HCT116 (cell line): ENCODE measurements at regions not wholly inside any gene's neighbourhood (a gene's known extent, or its start where the extent isn't known, plus 50 kb on each side); places are given as distances from the start of the nearest gene placed in this dataset.

Source experiments
- ATAC-seq: fragments of 200-7000 bp; cut with Tn5 transposase; 2 replicates; pipeline ENCODE4 v1.9.1; 2020; ENCODE audit warnings: mild to moderate bottlenecking, moderate library complexity
- BruUV-seq: library from RNA; stranded (reverse); fragments of 400-500 nt; replicated peaks from 2 replicates; lab custom pipeline; 2021; lab: Mats Ljungman, UMichigan
- CTCF ChIA-PET: fragments of 300-600 bp; sonication (Branson Sonifier 250); formaldehyde crosslinking; loops from one replicate; lab custom pipeline; 2021; ENCODE audit warnings: antibody characterized with exemption; lab: Charles Lee
- POLR2A ChIA-PET: fragments of 300-600, 350-600 bp; sonication (Branson Sonifier 250); formaldehyde crosslinking; loops from one replicate; lab custom pipeline; 2021; ENCODE audit warnings: antibody characterized with exemption; lab: Charles Lee
- RAD21 ChIA-PET, 2 experiments: fragments of 300-600 bp; sonication (Branson Sonifier 250); formaldehyde crosslinking; loops; one replicate each; lab custom pipeline; 2023; ENCODE audit warnings: low total read pairs in 2 of 2; ENCODE audit not compliant: uncharacterized antibody in 2 of 2, unreplicated experiment in 2 of 2, low non-redundant PET in 1 of 2; lab: Charles Lee
- DNase-seq: peaks from one replicate; pipeline ENCODE4 v3.0.0-alpha.2; 2010; ENCODE audit warnings: low read depth, low spot score
- H2AFZ ChIP-seq: fragments of 200-600 bp; shearing (Covaris generic), sonication (generic); 2 replicates; pipeline ENCODE4 v1.6.1; 2017; ENCODE audit warnings: low read depth, mixed run types, mixed read lengths, antibody characterized with exemption, low read length; ENCODE audit not compliant: poor library complexity, severe bottlenecking
- H3K27ac ChIP-seq: 2 replicates; pipeline ENCODE4 v1.5.1; 2012; ENCODE audit warnings: low read depth, low read length
- H3K27me3 ChIP-seq: fragments of 200-600 bp; sonication (generic); 2 replicates; pipeline ENCODE4 v1.6.1; 2016; ENCODE audit warnings: mixed run types, low read length, mixed read lengths; ENCODE audit not compliant: insufficient read depth
- H3K36me3 ChIP-seq, 2 experiments: fragments of 200-500 bp in 1 of 2; fragments of 200-600 bp in 1 of 2; sonication (Bioruptor generic) in 1 of 2; sonication (generic) in 1 of 2; 2 replicates each; pipeline versions ENCODE4 v1.5.1 to v1.6.1; 2014 to 2016; ENCODE audit warnings: low read length in 2 of 2, inconsistent platforms in 1 of 2, mixed read lengths in 1 of 2, mixed run types in 1 of 2; ENCODE audit not compliant: insufficient read depth in 2 of 2, control insufficient read depth in 1 of 2
- H3K4me1 ChIP-seq, 2 experiments: fragments of 200-600 bp in 1 of 2; sonication (generic) in 1 of 2; 2 replicates each; pipeline versions ENCODE4 v1.5.1 to v1.6.1; 2012 to 2017; ENCODE audit warnings: low read length in 2 of 2, inconsistent platforms in 1 of 2, mild to moderate bottlenecking in 1 of 2, mixed read lengths in 1 of 2, mixed run types in 1 of 2, moderate library complexity in 1 of 2; ENCODE audit not compliant: insufficient read depth in 2 of 2, control insufficient read depth in 1 of 2
- H3K4me2 ChIP-seq: fragments of 200-600 bp; sonication (generic); 2 replicates; pipeline ENCODE4 v1.6.1; 2017; ENCODE audit warnings: mixed run types, low read length, mixed read lengths
- H3K4me3 ChIP-seq, 2 experiments: fragments of 200-600 bp in 1 of 2; sonication (generic) in 1 of 2; replicated peaks in 1 of 2; 2 replicates each; pipeline ENCODE4 v1.5.1; 2011 to 2016; ENCODE audit warnings: low read length in 2 of 2, control low read depth in 1 of 2, low read depth in 1 of 2, mild to moderate bottlenecking in 1 of 2, mixed read lengths in 1 of 2, mixed run types in 1 of 2
- H3K79me2 ChIP-seq: fragments of 200-600 bp; sonication (generic); 2 replicates; pipeline ENCODE4 v1.6.1; 2017; ENCODE audit warnings: mild to moderate bottlenecking, mixed run types, low read length, moderate library complexity, mixed read lengths; ENCODE audit not compliant: insufficient read depth
- H3K9ac ChIP-seq: fragments of 200-600 bp; sonication (generic); 2 replicates; pipeline ENCODE4 v1.6.1; 2016; ENCODE audit warnings: low read length, mixed read lengths
- H3K9me2 ChIP-seq: fragments of 200-600 bp; sonication (generic), shearing (Covaris generic); 2 replicates; pipeline ENCODE4 v1.6.1; 2017; ENCODE audit warnings: mixed run types, mild to moderate bottlenecking, moderate library complexity; ENCODE audit not compliant: insufficient read depth
- H3K9me3 ChIP-seq, 2 experiments: fragments of 200-500 bp in 1 of 2; fragments of 200-600 bp in 1 of 2; sonication (Bioruptor generic) in 1 of 2; sonication (generic) in 1 of 2; 2 replicates each; pipeline ENCODE4 v1.6.1; 2014 to 2017; ENCODE audit warnings: low read length in 2 of 2, mixed read lengths in 2 of 2, inconsistent platforms in 1 of 2, low read depth in 1 of 2, mild to moderate bottlenecking in 1 of 2, mixed run types in 1 of 2, moderate library complexity in 1 of 2; ENCODE audit not compliant: control insufficient read depth in 1 of 2, insufficient read depth in 1 of 2
- H4K20me1 ChIP-seq: fragments of 200-600 bp; sonication (generic), shearing (Covaris generic); 2 replicates; pipeline ENCODE4 v1.6.1; 2017; ENCODE audit warnings: mixed run types, mild to moderate bottlenecking, moderate library complexity; ENCODE audit not compliant: insufficient read depth
- CBX3 ChIP-seq: IDR thresholded peaks from 2 replicates; pipeline ENCODE4 v1.6.1; 2012; ENCODE audit warnings: low read depth
- CEBPB ChIP-seq: IDR thresholded peaks from 2 replicates; pipeline ENCODE4 v1.6.1; 2012; ENCODE audit warnings: low read depth
- CTCF ChIP-seq, 3 experiments: fragments of 200-600 bp in 1 of 3; sonication (generic) in 1 of 3; IDR thresholded peaks in 2 of 3; conservative IDR thresholded peaks in 1 of 3; 2 replicates each; pipeline ENCODE4 v1.5.1; 2012 to 2017; ENCODE audit warnings: low read depth in 2 of 3, low read length in 2 of 3, antibody characterized with exemption in 1 of 3, borderline replicate concordance in 1 of 3, control low read depth in 1 of 3, mild to moderate bottlenecking in 1 of 3, mixed read lengths in 1 of 3, mixed run types in 1 of 3, moderate library complexity in 1 of 3; ENCODE audit not compliant: insufficient read depth in 1 of 3
- EGR1 ChIP-seq: IDR thresholded peaks from 2 replicates; pipeline ENCODE4 v1.6.1; 2012; ENCODE audit warnings: low read depth
- POLR2A ChIP-seq: IDR thresholded peaks from 2 replicates; pipeline ENCODE4 v1.7.0; 2011; ENCODE audit warnings: borderline replicate concordance; ENCODE audit not compliant: insufficient read depth, insufficient read length; ENCODE audit errors: extremely low read depth
- intact Hi-C: fragments of 100-400 bp; cut with micrococcal nuclease; formaldehyde crosslinking; loops from 2 replicates; pipeline ENCODE4 v1.10.0; 2022
- TF ChIP-seq, protein P1 (sequence below): IDR thresholded peaks from 2 replicates; pipeline ENCODE4 v1.6.1; 2012; ENCODE audit warnings: low read depth
- TF ChIP-seq, protein P2 (sequence below): IDR thresholded peaks from 2 replicates; pipeline ENCODE4 v1.6.1; 2012

GRCh38 chr6:74749211-74750147, 456.4 kb downstream of the COL12A1 start:
- POLR2A ChIA-PET = no interaction called here
- TF ChIP-seq POLR2A (no peak), CEBPB (no peak), EGR1 (no peak), CBX3 (no peak), CTCF (IDR thresholded peaks at IDR 0.05 in 2 of 3, conservative IDR thresholded peaks at IDR 0.05 in 1 of 3; ENCODE audit: borderline replicate concordance in 1 of 3, insufficient read depth in 1 of 3, low read depth in 2 of 3, low read length in 2 of 3) (no peak)
- TF ChIP-seq, protein P1, sequence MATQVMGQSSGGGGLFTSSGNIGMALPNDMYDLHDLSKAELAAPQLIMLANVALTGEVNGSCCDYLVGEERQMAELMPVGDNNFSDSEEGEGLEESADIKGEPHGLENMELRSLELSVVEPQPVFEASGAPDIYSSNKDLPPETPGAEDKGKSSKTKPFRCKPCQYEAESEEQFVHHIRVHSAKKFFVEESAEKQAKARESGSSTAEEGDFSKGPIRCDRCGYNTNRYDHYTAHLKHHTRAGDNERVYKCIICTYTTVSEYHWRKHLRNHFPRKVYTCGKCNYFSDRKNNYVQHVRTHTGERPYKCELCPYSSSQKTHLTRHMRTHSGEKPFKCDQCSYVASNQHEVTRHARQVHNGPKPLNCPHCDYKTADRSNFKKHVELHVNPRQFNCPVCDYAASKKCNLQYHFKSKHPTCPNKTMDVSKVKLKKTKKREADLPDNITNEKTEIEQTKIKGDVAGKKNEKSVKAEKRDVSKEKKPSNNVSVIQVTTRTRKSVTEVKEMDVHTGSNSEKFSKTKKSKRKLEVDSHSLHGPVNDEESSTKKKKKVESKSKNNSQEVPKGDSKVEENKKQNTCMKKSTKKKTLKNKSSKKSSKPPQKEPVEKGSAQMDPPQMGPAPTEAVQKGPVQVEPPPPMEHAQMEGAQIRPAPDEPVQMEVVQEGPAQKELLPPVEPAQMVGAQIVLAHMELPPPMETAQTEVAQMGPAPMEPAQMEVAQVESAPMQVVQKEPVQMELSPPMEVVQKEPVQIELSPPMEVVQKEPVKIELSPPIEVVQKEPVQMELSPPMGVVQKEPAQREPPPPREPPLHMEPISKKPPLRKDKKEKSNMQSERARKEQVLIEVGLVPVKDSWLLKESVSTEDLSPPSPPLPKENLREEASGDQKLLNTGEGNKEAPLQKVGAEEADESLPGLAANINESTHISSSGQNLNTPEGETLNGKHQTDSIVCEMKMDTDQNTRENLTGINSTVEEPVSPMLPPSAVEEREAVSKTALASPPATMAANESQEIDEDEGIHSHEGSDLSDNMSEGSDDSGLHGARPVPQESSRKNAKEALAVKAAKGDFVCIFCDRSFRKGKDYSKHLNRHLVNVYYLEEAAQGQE = no peak
- TF ChIP-seq, protein P2, sequence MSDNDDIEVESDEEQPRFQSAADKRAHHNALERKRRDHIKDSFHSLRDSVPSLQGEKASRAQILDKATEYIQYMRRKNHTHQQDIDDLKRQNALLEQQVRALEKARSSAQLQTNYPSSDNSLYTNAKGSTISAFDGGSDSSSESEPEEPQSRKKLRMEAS = no peak
- no peaks in the 10 kb centered on the region for H3K9me2 ChIP-seq

More at GRCh38 chr6:74749211-74750147, 456.4 kb downstream of the COL12A1 start:
- CTCF ChIA-PET = no interaction called here
- intact Hi-C loops = no loop called here
- ATAC-seq (no peak), DNase-seq (no peak)
- H4K20me1 ChIP-seq = no peaks in the 10 kb centered on the region
- no peak overlapping the region for H3K9ac ChIP-seq
- H2AFZ ChIP-seq = no peak overlapping the region
- H3K36me3 ChIP-seq = no peaks in the 10 kb centered on the region
- no peak overlapping the region for H3K4me2 ChIP-seq
- no peak overlapping the region for H3K27ac ChIP-seq
- BruUV-seq = no TSS peak
- no peaks in the 10 kb centered on the region for H3K27me3 ChIP-seq
- peaks cover 0 to 4% of the 10 kb centered on the region in 2 experiments; a peak in 1 of 4 replicates for H3K4me1 ChIP-seq
- RAD21 ChIA-PET = no interaction called here
- H3K4me3 ChIP-seq = no peak overlapping the region
- no peaks in the 10 kb centered on the region for H3K79me2 ChIP-seq
- no peaks in the 10 kb centered on the region for H3K9me3 ChIP-seq
